IPS DF 6.9 (cell line): ENCODE measurements at regions not wholly inside any gene's neighbourhood (a gene's known extent, or its start where the extent isn't known, plus 50 kb on each side); places are given as distances from the start of the nearest gene placed in this dataset.
A peak's percentile ranks its signal among the peaks of the same experiment; 100 is the strongest.
"Not testable (repeated sequence)": the region's sequence is repeated elsewhere in the genome, so short reads cannot be mapped to it uniquely, and the experiment has no call there.

Experiments
- DNase-seq: peaks from one replicate; pipeline ENCODE4 v3.0.0-alpha.2; 2013; ENCODE audit warnings: low read depth, low spot score
- H3K27ac ChIP-seq: one replicate; pipeline ENCODE4 v1.5.1; 2013; ENCODE audit warnings: low read length, control low read depth
- H3K27me3 ChIP-seq: 2 replicates; pipeline ENCODE4 v1.6.1; 2013; ENCODE audit warnings: mild to moderate bottlenecking, low read length; ENCODE audit not compliant: control insufficient read depth, insufficient read depth
- H3K36me3 ChIP-seq: 2 replicates; pipeline ENCODE4 v1.6.1; 2013; ENCODE audit warnings: low read length; ENCODE audit not compliant: control insufficient read depth, insufficient read depth
- H3K4me1 ChIP-seq: 2 replicates; pipeline ENCODE4 v1.6.1; 2013; ENCODE audit warnings: low read length; ENCODE audit not compliant: control insufficient read depth, insufficient read depth
- H3K4me3 ChIP-seq: 2 replicates; pipeline ENCODE4 v1.5.1; 2013; ENCODE audit warnings: mild to moderate bottlenecking, low read length
- H3K9me3 ChIP-seq: 2 replicates; pipeline ENCODE4 v1.6.1; 2013; ENCODE audit warnings: low read length, inconsistent platforms; ENCODE audit not compliant: control insufficient read depth, insufficient read depth
- WGBS: extraction: QIAGEN DNeasy Blood & Tissue Kit; methylation state at CpG from one replicate; pipeline ENCODE4 v1.1.7; 2013; ENCODE audit warnings: mixed read lengths, missing lambda C conversion rate; ENCODE audit not compliant: insufficient read length, insufficient coverage; 5-methylcytosine and 5-hydroxymethylcytosine counted together

DNA sequence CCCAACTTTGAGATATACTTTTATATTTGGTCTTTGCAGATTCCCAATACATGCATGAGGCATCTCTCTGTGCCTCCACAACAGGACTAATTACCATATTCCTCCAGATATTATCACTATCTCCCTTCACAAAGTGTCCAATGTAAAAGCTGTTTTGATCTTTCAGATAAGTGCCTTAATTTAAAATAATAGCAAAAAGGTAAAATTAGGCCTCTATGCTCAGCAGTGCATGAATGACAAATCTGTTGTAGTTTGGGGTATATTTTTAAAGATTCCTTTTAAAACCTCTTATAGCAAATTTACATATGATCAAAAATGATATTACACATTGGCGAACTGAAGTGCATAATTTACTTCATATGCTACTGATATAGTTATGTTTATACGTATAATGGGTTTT lies 369.2 kb upstream of the CCNH start:
- H3K9me3 ChIP-seq: no peaks in the 10 kb centered on the region
- H3K4me1 ChIP-seq: no peaks in the 10 kb centered on the region
- no CpG with 5 or more reads among the region's 2 CpGs for WGBS
- H3K27me3 ChIP-seq: no peaks in the 10 kb centered on the region; the same call in 1 of the 2 replicates
- H3K4me3 ChIP-seq: no peak overlapping the region
- no peak overlapping the region for H3K27ac ChIP-seq
- no peaks in the 10 kb centered on the region for H3K36me3 ChIP-seq
- no peak for DNase-seq

DNA sequence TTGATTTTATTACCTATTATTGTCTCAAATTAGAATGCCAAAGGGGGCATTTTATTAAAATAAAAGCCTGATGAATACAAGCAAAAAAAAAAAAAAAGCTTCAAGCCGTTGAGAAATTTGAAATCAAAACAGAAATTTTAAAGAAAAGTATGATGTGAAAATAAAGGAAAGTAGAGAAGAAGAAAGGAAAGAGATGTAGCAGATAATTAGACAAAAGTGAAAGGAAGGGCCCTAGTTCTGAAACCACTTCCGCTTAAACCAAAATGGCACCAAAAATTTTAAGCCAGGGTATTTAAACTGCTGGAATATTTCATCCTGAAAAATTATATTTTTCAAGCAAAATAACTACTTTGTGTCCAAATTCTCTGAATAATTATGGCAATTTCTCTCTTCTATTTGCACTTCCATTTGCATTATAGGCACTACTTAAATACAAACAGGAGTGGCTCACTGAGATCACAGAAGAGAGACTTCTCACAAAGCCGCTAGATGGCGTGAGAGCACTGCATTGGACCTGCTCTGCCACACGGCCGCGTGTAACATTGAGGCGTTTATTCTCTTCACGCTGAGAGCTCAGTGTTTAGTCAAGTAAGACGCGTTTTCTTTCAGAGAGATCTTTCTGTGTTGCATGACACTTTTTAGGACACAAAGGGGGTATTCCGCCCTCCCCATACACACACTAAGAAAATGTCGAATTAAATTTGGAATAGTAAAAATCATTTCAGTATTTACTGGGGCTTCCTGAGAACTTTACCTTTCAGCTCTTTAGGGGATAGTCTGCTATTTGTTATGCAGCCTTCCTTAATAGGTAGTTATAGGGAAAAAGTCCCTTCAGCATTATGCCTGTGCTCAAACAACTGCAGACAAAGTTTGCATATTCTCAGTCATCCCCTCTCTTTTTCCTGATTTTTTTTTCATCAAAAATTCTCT lies 368.4 kb upstream of the CCNH start:
- no peaks in the 10 kb centered on the region for H3K9me3 ChIP-seq
- H3K4me1 ChIP-seq: no peaks in the 10 kb centered on the region
- H3K36me3 ChIP-seq: no peaks in the 10 kb centered on the region
- H3K4me3 ChIP-seq: no peak overlapping the region
- DNase-seq: peak; percentile 77
- 100% methylated on average over 1 of the region's 13 CpGs for WGBS
- H3K27ac ChIP-seq: no peak overlapping the region
- no peaks in the 10 kb centered on the region; the same call in 1 of the 2 replicates for H3K27me3 ChIP-seq

DNA sequence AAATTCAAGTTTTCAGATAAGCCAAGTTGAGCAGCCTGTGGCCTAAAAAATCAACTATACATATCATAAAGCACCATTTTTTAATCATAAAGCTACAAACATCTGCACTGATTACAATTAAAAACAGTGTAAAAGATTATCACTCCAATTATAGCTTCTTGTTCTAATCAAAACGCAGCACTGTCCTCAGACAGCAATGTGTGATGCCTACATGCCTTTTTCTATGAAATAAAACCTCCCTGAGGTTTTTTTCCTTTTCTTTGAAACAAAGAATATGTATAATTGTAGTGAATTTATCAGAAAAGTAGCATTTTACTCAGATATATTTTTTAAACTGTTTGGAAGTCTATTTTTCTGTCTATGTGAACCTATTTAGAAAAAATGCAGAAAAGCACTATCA lies 366.1 kb upstream of the CCNH start:
- no peak for DNase-seq
- Histone ChIP-seq H3K9me3 (no peaks in the 10 kb centered on the region), H3K4me1 (no peaks in the 10 kb centered on the region; the same call in 1 of the 2 replicates), H3K27me3 (no peaks in the 10 kb centered on the region), H3K36me3 (no peaks in the 10 kb centered on the region), H3K4me3 (no peak overlapping the region), H3K27ac (no peak overlapping the region)
- no CpG with 5 or more reads among the region's 1 CpG for WGBS

DNA sequence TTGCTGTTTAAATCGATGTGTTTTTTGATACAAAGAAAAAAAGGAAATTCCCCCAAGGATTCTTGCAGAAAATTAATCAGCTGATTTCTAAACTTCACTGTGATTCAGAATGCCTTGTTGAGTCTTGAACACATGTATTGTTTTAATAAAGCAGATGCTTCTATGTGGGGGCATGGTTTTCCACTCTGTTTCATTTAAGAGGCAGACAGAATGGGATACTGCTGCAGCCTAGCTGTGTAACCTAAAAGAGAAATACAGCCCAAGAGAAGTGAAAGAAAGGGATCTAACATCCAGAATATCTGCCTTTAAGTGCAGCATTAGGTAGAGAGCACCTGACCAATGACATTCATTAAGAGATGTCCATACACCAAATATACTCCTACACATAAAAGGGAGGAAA lies 365.1 kb upstream of the CCNH start:
- no peak for DNase-seq
- Histone ChIP-seq H3K36me3 (no peaks in the 10 kb centered on the region), H3K9me3 (no peaks in the 10 kb centered on the region), H3K27ac (no peak overlapping the region), H3K4me1 (no peaks in the 10 kb centered on the region; the same call in 1 of the 2 replicates), H3K4me3 (no peak overlapping the region), H3K27me3 (no peaks in the 10 kb centered on the region)
- WGBS: no CpG with 5 or more reads among the region's 1 CpG

DNA sequence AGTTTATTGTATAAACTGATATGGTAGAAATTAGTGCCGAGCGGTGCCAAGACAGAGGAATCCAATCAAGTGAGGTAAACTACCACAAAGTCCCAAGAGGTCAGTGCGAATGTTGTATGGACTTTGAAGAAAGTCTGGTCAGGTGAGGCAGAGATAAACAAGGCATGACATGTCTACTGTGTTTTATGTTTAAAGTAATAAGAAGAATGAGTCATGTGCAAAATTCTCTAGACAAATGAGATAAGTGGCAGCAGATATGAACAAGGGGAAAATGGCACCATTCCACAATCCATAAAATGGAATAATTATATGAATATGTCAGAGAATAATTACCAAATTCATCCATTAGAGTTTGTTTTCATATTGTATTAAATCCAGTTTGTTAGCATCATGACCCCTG lies 364.1 kb upstream of the CCNH start:
- no CpG with 5 or more reads among the region's 3 CpGs for WGBS
- H3K9me3 ChIP-seq: no peaks in the 10 kb centered on the region
- no peak for DNase-seq
- no peaks in the 10 kb centered on the region for H3K36me3 ChIP-seq
- H3K4me3 ChIP-seq: no peak overlapping the region
- no peaks in the 10 kb centered on the region; the same call in 1 of the 2 replicates for H3K4me1 ChIP-seq
- H3K27me3 ChIP-seq: no peaks in the 10 kb centered on the region
- H3K27ac ChIP-seq: no peak overlapping the region

DNA sequence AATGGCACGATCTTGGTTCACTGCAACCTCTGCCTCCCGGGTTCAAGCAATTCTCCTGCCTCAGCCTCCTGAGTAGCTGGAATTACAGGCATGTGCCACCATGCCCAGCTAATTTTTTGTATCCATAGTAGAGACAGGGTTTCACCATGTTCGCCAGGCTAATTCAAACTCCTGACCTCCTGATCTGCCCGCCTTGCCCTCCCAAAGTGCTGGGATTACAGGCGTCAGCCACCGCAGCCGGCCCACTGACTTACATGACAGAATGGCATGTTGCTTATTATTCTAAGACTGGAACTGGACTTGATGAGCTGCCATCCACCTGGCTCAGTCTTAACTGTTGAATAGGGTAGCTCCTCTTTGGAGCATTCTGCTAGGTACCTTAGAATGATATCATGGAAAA lies 363.6 kb upstream of the CCNH start:
- not testable (repeated sequence) for H3K27ac ChIP-seq, H3K27me3 ChIP-seq, H3K4me1 ChIP-seq, H3K9me3 ChIP-seq, DNase-seq, H3K4me3 ChIP-seq, H3K36me3 ChIP-seq
- WGBS: no CpG with 5 or more reads among the region's 7 CpGs

DNA sequence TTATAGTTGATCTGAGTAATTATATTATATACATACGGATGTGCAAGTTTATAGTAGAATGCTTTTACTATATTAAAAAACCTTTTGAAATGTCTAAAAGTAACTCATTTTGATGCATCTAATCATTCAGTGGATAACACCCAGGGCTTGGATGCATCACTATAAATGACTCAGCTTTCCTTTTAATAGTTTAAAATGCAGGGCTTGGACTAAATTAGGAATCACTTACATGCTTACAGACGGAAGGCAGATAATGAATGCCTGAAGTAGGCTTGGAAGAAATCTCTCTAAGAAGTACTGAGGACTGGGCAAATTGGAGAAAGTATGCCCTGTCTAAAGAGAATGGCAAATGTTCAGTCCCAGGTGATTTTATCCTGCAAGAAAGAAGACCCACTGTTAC lies 362.5 kb upstream of the CCNH start:
- Histone ChIP-seq H3K4me3 (no peak overlapping the region), H3K27me3 (no peaks in the 10 kb centered on the region), H3K36me3 (no peaks in the 10 kb centered on the region), H3K27ac (no peak overlapping the region), H3K9me3 (no peaks in the 10 kb centered on the region), H3K4me1 (no peaks in the 10 kb centered on the region; the same call in 1 of the 2 replicates)
- WGBS: no CpG with 5 or more reads among the region's 2 CpGs
- no peak for DNase-seq

DNA sequence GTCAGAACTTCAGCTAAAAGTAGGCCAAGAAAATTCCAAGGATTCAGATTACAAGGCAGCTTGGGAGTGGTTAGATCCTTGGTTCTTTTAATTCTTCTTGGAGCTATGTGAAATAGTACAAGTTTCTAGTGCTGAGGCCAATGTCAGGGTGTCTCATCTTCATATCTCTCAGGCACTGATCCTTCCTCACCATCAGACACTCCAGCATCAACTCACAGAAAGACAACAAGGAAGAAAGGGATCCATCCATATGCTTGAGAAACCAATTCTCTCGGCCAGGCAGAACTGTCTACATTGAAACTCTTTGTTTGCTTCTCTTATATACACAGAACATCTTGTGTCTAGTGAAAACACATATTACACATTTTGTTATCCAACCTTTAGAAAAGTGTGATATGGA lies 362.1 kb upstream of the CCNH start:
- no peaks in the 10 kb centered on the region for H3K36me3 ChIP-seq
- H3K4me1 ChIP-seq: no peaks in the 10 kb centered on the region; the same call in 1 of the 2 replicates
- WGBS: no CpG with 5 or more reads among the region's 1 CpG
- no peak overlapping the region for H3K27ac ChIP-seq
- H3K27me3 ChIP-seq: no peaks in the 10 kb centered on the region
- H3K9me3 ChIP-seq: no peaks in the 10 kb centered on the region
- DNase-seq: no peak
- H3K4me3 ChIP-seq: no peak overlapping the region

DNA sequence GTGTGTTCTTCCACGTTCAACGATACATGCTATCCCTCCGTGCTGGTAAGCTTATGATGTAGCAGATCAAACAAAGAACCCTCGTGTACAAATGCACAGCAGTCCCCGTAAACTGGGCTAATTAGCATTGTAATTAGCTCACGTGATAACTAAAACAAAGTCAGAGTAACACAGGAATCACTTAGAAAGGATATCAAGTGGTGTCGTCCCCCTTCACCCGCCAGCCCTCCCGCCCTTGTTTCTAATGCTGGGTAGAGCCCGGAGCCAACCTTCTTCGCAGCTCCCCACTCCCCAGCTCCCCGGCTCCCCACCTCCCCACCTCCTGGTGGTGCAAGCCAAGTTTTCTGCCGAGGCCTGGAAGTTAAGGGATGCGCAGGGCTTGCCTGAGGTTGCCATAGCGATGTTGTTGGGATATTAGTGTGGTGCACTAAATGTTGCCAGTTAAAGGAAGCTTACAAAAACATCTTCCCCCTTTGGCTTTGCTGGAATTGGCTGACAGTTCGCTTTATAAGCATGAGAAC lies 357.9 kb upstream of the CCNH start:
- no CpG with 5 or more reads among the region's 16 CpGs for WGBS
- Histone ChIP-seq H3K4me3 (peak overlapping the region; percentile 0; the same call in 1 of the 2 replicates), H3K36me3 (no peaks in the 10 kb centered on the region), H3K4me1 (no peaks in the 10 kb centered on the region; the same call in 1 of the 2 replicates), H3K9me3 (no peaks in the 10 kb centered on the region), H3K27me3 (no peaks in the 10 kb centered on the region), H3K27ac (no peak overlapping the region)
- DNase-seq: no peak

DNA sequence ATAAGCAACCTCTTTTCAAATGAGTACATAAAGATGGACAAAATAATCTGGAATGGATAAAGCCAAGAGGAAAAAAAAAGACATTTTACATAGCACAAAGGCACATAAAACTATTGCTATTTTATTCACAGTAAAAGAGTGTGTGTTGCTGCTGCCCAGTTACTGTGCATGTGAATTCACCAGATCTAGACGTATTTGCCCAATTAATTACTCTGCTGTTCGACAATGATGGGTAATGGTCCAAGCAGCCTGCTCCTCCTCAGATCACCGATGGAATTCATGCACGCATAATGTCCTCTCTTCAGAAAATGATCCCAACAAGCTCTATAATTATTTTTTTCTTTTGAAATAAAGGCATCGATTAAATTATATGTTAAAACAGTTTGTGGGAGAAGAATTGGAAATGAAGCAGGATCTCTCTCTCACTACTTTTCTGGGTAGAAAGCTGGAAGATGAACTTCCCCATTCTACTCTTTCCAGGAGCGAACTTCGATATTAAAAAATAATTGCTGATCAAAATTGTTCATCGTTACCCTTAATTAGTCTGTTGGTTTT lies 357.4 kb upstream of the CCNH start:
- Histone ChIP-seq H3K36me3 (no peaks in the 10 kb centered on the region), H3K4me3 (no peak overlapping the region), H3K27me3 (no peaks in the 10 kb centered on the region), H3K4me1 (no peaks in the 10 kb centered on the region; the same call in 1 of the 2 replicates), H3K27ac (no peak overlapping the region), H3K9me3 (no peaks in the 10 kb centered on the region)
- WGBS: no CpG with 5 or more reads among the region's 8 CpGs
- DNase-seq: no peak
